H1 (cell line): ENCODE measurements at regions not wholly inside any gene's neighbourhood (a gene's known extent, or its start where the extent isn't known, plus 50 kb on each side); places are given as distances from the start of the nearest gene placed in this dataset.

Experiments used
- CHD2 ChIP-seq: IDR thresholded peaks from 2 replicates; pipeline ENCODE4 v1.6.1; 2012; ENCODE audit warnings: low read length, improper control_type of control experiment
- RXRA ChIP-seq: IDR thresholded peaks from 2 replicates; pipeline ENCODE4 v1.6.1; 2011; ENCODE audit warnings: low read depth, mild to moderate bottlenecking, low read length, moderate library complexity; ENCODE audit not compliant: insufficient read depth
- TAF1 ChIP-seq: IDR thresholded peaks from 2 replicates; pipeline ENCODE4 v1.6.1; 2011; ENCODE audit warnings: mild to moderate bottlenecking, low read depth, low read length
- TBP ChIP-seq: IDR thresholded peaks from 2 replicates; pipeline ENCODE4 v1.6.1; 2011; ENCODE audit warnings: low read depth, low read length, improper control_type of control experiment
- TCF12 ChIP-seq: IDR thresholded peaks from 2 replicates; pipeline ENCODE4 v1.6.1; 2011; ENCODE audit warnings: low read depth, mild to moderate bottlenecking, low read length
- TF ChIP-seq, protein P1 (sequence below): IDR thresholded peaks from 2 replicates; pipeline ENCODE4 v1.6.1; 2012; ENCODE audit warnings: inconsistent platforms

DNA sequence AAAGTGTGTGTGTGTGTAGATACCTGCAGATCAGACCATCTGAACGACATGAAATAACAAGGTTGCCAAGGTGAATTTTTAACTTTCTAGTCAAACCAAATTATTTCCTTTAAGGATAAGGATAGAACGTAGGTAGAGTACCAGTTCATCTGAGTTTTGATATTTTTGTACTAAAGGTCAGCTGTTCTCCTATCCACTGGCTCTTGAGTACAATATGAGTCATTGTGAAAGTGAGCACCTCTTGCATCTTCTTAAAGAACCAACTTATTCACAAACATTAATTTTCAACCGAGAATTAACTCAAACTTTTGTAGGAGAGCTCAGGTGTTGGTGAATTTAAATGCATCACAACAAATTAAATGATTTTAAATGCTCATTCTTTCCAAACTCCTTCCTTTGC, 71.5 kb downstream of the IFI44 start (continued):
- TF ChIP-seq CHD2 (no peak), TCF12 (no peak), TBP (no peak), TAF1 (no peak), RXRA (no peak)
- TF ChIP-seq, protein P1, sequence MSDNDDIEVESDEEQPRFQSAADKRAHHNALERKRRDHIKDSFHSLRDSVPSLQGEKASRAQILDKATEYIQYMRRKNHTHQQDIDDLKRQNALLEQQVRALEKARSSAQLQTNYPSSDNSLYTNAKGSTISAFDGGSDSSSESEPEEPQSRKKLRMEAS = no peak
